GM12872 (cell line): ENCODE measurements at regions not wholly inside any gene's neighbourhood (a gene's known extent, or its start where the extent isn't known, plus 50 kb on each side); places are given as distances from the start of the nearest gene placed in this dataset.

Experiments
- CTCF ChIP-seq: IDR thresholded peaks from 3 replicates; pipeline ENCODE4 v1.5.1; 2011; ENCODE audit warnings: low read depth, mild to moderate bottlenecking, low read length, moderate library complexity; ENCODE audit not compliant: insufficient read depth

- no peak for TF ChIP-seq CTCF
These were observed 189.5 kb downstream of the GASK1B start for GRCh38 chr4:157983300-157983699.

- TF ChIP-seq CTCF, result no peak
These were observed 192.7 kb downstream of the GASK1B start for GRCh38 chr4:157980158-157980557.

GRCh38 chr4:157978680-157979361 is 194.0 kb downstream of the GASK1B start:
- TF ChIP-seq CTCF, result peak; percentile 78

- TF ChIP-seq CTCF, result no peak
These were observed 195.7 kb downstream of the GASK1B start for GRCh38 chr4:157977086-157977485.

- no peak for TF ChIP-seq CTCF
These were observed 199.5 kb downstream of the GASK1B start for GRCh38 chr4:157973297-157973696.

- TF ChIP-seq CTCF, result no peak
These were observed 208.4 kb downstream of the GASK1B start for GRCh38 chr4:157964463-157964862.

- no peak for TF ChIP-seq CTCF
These were observed 211.4 kb downstream of the GASK1B start for GRCh38 chr4:157961229-157961990.
